SK-N-SH treated with all-trans-retinoic acid at 6 μM for 48 hours (cell line): ENCODE measurements at regions not wholly inside any gene's neighbourhood (a gene's known extent, or its start where the extent isn't known, plus 50 kb on each side); places are given as distances from the start of the nearest gene placed in this dataset.

Experiments used
- ATAC-seq: fragments of 200-7000 bp; cut with Tn5 transposase; 3 replicates; pipeline ENCODE4 v1.9.1; 2020; ENCODE audit warnings: mild to moderate bottlenecking, moderate library complexity
- ARNTL ChIP-seq: fragments of 450-650 bp; formaldehyde crosslinking; IDR thresholded peaks from 2 replicates; pipeline ENCODE4 v1.5.0; 2020; ENCODE audit warnings: low read depth, mild to moderate bottlenecking, moderate library complexity, borderline replicate concordance
- BACH2 ChIP-seq: fragments of 250-450 bp; sonication (Bioruptor Pico); IDR thresholded peaks from 2 replicates; pipeline ENCODE4 v1.9.0; 2021; ENCODE audit warnings: mild to moderate bottlenecking, borderline replicate concordance
- CSDC2 ChIP-seq: fragments of 250-450 bp; sonication (Bioruptor Pico); IDR thresholded peaks from 2 replicates; pipeline ENCODE4 v1.5.0; 2020; ENCODE audit warnings: mild to moderate bottlenecking, moderate library complexity
- ESRRG ChIP-seq: fragments of 250-450 bp; sonication (Bioruptor Pico); IDR thresholded peaks from 2 replicates; pipeline ENCODE4 v1.6.1; 2021; ENCODE audit warnings: mild to moderate bottlenecking
- GLIS3 ChIP-seq: fragments of 250-450 bp; sonication (Bioruptor Pico); IDR thresholded peaks from 2 replicates; pipeline ENCODE4 v1.5.0; 2020; ENCODE audit warnings: mild to moderate bottlenecking, moderate library complexity
- ISL1 ChIP-seq: fragments of 250-450 bp; sonication (Bioruptor Pico); IDR thresholded peaks from 2 replicates; pipeline ENCODE4 v2.1.2; 2022; ENCODE audit warnings: mild to moderate bottlenecking, moderate library complexity
- OSR1 ChIP-seq: fragments of 250-450 bp; sonication (Bioruptor Pico); IDR thresholded peaks from 2 replicates; pipeline ENCODE4 v1.8.0; 2022; ENCODE audit warnings: moderate library complexity, mild to moderate bottlenecking, inconsistent platforms
- PPARA ChIP-seq: fragments of 250-450 bp; sonication (Bioruptor Pico); IDR thresholded peaks from 2 replicates; pipeline ENCODE4 v1.5.0; 2020; ENCODE audit warnings: mild to moderate bottlenecking, borderline replicate concordance
- RARB ChIP-seq: fragments of 250-450 bp; sonication (Bioruptor Pico); IDR thresholded peaks from 2 replicates; pipeline ENCODE4 v1.8.0; 2021; ENCODE audit warnings: mild to moderate bottlenecking, moderate library complexity
- SNAI2 ChIP-seq: fragments of 250-450 bp; sonication (Bioruptor Pico); IDR thresholded peaks from 2 replicates; pipeline ENCODE4 v1.5.0; 2020; ENCODE audit warnings: mild to moderate bottlenecking, moderate library complexity
- TCF4 ChIP-seq: fragments of 250-450 bp; sonication (Bioruptor Pico); IDR thresholded peaks from 2 replicates; pipeline ENCODE4 v1.8.0; 2021; ENCODE audit warnings: mild to moderate bottlenecking, moderate library complexity, borderline replicate concordance
- TOX ChIP-seq: fragments of 250-450 bp; sonication (Bioruptor Pico); IDR thresholded peaks from 2 replicates; pipeline ENCODE4 v1.8.0; 2021; ENCODE audit warnings: mild to moderate bottlenecking, moderate library complexity, borderline replicate concordance
- ZC3H10 ChIP-seq: fragments of 250-450 bp; sonication (Bioruptor Pico); IDR thresholded peaks from 2 replicates; pipeline ENCODE4 v1.5.1; 2021; ENCODE audit warnings: mild to moderate bottlenecking, moderate library complexity
- ZFP3 ChIP-seq: fragments of 250-450 bp; sonication (Bioruptor Pico); IDR thresholded peaks from 2 replicates; pipeline ENCODE4 v1.5.0; 2020; ENCODE audit warnings: mild to moderate bottlenecking, moderate library complexity
- ZFP30 ChIP-seq: fragments of 450-650 bp; formaldehyde crosslinking; IDR thresholded peaks from 2 replicates; pipeline ENCODE4 v1.5.0; 2022; ENCODE audit warnings: mild to moderate bottlenecking, moderate library complexity
- ZNF565 ChIP-seq: fragments of 450-650 bp; formaldehyde crosslinking; conservative IDR thresholded peaks from 2 replicates; pipeline ENCODE4 v1.5.0; 2020; ENCODE audit warnings: low read depth, mild to moderate bottlenecking, moderate library complexity
- ZNF70 ChIP-seq: fragments of 450-650 bp; formaldehyde crosslinking; IDR thresholded peaks from 2 replicates; pipeline ENCODE4 v1.5.0; 2020; ENCODE audit warnings: mild to moderate bottlenecking, moderate library complexity
- ZNF8 ChIP-seq: fragments of 450-650 bp; formaldehyde crosslinking; IDR thresholded peaks from 2 replicates; pipeline ENCODE4 v1.5.0; 2020; ENCODE audit warnings: mild to moderate bottlenecking, moderate library complexity
- TF ChIP-seq, protein P1 (sequence below): fragments of 250-450 bp; sonication (Bioruptor Pico); IDR thresholded peaks from 2 replicates; pipeline ENCODE4 v1.5.0; 2020; ENCODE audit warnings: mild to moderate bottlenecking, moderate library complexity
- TF ChIP-seq, protein P2 (sequence below): fragments of 250-450 bp; sonication (Bioruptor Pico); IDR thresholded peaks from 2 replicates; pipeline ENCODE4 v1.5.1; 2020; ENCODE audit warnings: low read depth, mild to moderate bottlenecking, moderate library complexity
- TF ChIP-seq, protein P3 (sequence below): fragments of 250-450 bp; sonication (Bioruptor Pico); IDR thresholded peaks from 2 replicates; pipeline ENCODE4 v1.8.0; 2021; ENCODE audit warnings: low read depth, mild to moderate bottlenecking, moderate library complexity, borderline replicate concordance
- TF ChIP-seq, protein P4 (sequence below): fragments of 250-450 bp; sonication (Bioruptor Pico); IDR thresholded peaks from 2 replicates; pipeline ENCODE4 v1.5.1; 2021; ENCODE audit warnings: mild to moderate bottlenecking, moderate library complexity

DNA sequence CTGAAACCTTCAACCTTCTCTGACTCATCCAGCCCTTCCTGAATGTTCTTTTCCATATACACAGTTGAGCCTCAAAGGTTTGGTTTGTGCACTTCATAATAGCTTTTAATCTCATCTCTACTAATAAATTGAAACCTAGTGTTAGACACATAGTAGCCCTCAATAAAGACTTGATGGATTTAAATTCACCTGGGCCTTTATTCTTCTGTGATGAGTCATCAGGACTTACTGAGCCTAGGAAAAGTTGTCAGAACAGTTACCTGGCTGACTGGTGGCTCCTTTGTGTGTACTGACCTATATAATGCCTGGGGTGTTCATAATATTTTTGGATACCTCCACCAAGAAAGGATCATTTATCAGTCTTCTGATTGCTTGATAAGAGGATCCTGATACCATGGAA lies 86.4 kb upstream of the NTF3 start:
- ATAC-seq = no peak
- TF ChIP-seq PPARA = no peak
- TF ChIP-seq, protein P1, sequence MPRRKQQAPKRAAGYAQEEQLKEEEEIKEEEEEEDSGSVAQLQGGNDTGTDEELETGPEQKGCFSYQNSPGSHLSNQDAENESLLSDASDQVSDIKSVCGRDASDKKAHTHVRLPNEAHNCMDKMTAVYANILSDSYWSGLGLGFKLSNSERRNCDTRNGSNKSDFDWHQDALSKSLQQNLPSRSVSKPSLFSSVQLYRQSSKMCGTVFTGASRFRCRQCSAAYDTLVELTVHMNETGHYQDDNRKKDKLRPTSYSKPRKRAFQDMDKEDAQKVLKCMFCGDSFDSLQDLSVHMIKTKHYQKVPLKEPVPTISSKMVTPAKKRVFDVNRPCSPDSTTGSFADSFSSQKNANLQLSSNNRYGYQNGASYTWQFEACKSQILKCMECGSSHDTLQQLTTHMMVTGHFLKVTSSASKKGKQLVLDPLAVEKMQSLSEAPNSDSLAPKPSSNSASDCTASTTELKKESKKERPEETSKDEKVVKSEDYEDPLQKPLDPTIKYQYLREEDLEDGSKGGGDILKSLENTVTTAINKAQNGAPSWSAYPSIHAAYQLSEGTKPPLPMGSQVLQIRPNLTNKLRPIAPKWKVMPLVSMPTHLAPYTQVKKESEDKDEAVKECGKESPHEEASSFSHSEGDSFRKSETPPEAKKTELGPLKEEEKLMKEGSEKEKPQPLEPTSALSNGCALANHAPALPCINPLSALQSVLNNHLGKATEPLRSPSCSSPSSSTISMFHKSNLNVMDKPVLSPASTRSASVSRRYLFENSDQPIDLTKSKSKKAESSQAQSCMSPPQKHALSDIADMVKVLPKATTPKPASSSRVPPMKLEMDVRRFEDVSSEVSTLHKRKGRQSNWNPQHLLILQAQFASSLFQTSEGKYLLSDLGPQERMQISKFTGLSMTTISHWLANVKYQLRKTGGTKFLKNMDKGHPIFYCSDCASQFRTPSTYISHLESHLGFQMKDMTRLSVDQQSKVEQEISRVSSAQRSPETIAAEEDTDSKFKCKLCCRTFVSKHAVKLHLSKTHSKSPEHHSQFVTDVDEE = no peak
- TF ChIP-seq ZFP30 (CRISPR knock-in tag) = no peak
- TF ChIP-seq, protein P2, sequence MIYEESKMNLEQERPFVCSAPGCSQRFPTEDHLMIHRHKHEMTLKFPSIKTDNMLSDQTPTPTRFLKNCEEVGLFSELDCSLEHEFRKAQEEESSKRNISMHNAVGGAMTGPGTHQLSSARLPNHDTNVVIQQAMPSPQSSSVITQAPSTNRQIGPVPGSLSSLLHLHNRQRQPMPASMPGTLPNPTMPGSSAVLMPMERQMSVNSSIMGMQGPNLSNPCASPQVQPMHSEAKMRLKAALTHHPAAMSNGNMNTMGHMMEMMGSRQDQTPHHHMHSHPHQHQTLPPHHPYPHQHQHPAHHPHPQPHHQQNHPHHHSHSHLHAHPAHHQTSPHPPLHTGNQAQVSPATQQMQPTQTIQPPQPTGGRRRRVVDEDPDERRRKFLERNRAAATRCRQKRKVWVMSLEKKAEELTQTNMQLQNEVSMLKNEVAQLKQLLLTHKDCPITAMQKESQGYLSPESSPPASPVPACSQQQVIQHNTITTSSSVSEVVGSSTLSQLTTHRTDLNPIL (CRISPR knock-in tag) = no peak
- TF ChIP-seq ESRRG (CRISPR knock-in tag) = no peak

DNA sequence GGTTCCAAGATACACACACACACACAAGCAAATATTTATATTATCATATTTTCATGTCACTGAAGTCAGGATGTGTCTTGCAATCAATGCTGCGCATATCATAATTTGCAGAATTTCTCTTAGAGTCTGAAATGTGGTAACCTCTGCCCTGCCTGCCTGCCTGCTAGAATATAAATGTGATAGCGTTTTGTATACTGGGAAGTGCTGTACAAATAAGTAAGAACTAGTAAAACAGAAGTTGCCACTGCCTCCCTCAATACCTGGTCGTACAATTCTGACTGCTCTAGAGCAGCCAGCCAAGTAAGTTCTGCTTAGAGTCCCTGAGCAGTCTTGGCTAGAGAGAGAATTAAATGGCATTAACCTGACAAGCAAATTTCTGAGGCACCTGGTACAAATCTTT lies 83.9 kb upstream of the NTF3 start:
- no peak for ATAC-seq
- TF ChIP-seq TCF4 (CRISPR knock-in tag) (no peak), CSDC2 (CRISPR knock-in tag) (no peak), ARNTL (no peak), ESRRG (CRISPR knock-in tag) (no peak), BACH2 (CRISPR knock-in tag) (no peak), RARB (CRISPR knock-in tag) (no peak), ZNF8 (CRISPR knock-in tag) (no peak), PPARA (no peak), GLIS3 (no peak), ZNF70 (no peak), ZFP30 (CRISPR knock-in tag) (no peak), ZC3H10 (CRISPR knock-in tag) (no peak)

DNA sequence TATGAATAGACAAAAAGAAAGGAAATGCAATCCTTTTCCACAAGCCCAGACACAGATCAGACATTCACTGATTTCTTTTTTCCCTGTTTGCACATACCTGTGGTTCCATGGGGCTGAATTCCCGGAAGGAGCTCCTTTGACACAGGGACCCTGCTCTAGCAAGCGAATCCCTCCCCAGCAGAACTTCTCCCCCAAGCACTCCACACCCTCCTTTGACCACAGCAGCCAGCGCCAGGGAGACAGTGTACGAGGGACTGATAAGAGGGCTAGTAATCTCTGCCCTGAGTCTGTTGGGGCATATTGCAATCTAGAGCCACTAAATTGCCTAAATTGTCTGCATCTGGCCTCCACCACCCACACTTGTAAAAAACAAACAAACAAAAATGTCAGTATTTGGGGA lies 83.4 kb upstream of the NTF3 start:
- TF ChIP-seq, protein P2 (CRISPR knock-in tag) = no peak
- TF ChIP-seq ZFP3 (CRISPR knock-in tag) = no peak
- no peak for TF ChIP-seq ESRRG (CRISPR knock-in tag)
- TF ChIP-seq ZC3H10 (CRISPR knock-in tag) = no peak
- TF ChIP-seq ZNF565 = no peak
- TF ChIP-seq, protein P1 = no peak
- no peak for TF ChIP-seq TOX (CRISPR knock-in tag)
- no peak for TF ChIP-seq CSDC2 (CRISPR knock-in tag)
- no peak for TF ChIP-seq ISL1 (CRISPR knock-in tag)
- TF ChIP-seq ZNF8 (CRISPR knock-in tag) = no peak
- no peak for TF ChIP-seq SNAI2 (CRISPR knock-in tag)
- TF ChIP-seq ZFP30 (CRISPR knock-in tag) = no peak
- no peak for TF ChIP-seq ARNTL
- no peak for TF ChIP-seq OSR1
- TF ChIP-seq, all 23 proteins: peak for 0
- no peak for ATAC-seq

DNA sequence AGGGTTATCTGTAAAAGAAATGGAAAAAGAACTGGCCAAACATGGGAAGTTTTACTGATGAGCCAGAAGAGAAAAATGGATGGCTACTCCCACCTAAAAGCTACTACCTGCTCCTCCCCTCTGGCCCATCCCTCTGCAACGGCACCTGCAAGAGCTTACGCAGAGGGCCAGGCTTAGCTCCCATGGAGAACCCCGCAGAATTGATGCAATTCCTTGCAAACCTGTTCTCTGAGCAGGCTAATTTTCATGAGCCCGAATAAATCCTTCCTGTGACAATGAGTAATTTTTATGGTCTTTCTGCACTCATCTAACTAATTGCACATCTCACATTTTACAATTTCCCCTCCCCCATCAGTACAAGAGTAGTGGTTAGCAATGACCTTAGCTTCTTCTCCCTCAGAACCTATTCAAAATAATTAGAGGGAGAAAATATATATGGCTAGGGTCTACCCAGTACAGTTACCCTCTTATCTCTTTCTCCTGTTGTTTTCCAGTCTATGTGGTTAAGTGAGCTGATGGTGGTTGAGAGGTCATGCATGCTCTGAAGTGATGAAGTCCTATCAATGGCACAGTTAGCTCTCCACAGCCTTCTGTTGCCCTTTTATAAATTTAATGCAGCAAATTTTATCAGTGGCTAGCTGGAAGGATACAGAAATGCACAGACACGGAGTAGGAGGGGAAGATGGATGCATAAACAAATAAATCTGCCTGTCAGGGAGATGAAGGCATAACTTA lies 67.7 kb upstream of the NTF3 start:
- ATAC-seq = no peak
- TF ChIP-seq GLIS3 (no peak), ZC3H10 (CRISPR knock-in tag) (no peak), ZFP3 (CRISPR knock-in tag) (no peak), ZFP30 (CRISPR knock-in tag) (no peak), OSR1 (no peak), ESRRG (CRISPR knock-in tag) (no peak), ISL1 (CRISPR knock-in tag) (no peak), ARNTL (no peak), ZNF565 (no peak), PPARA (no peak)
- TF ChIP-seq, protein P3, sequence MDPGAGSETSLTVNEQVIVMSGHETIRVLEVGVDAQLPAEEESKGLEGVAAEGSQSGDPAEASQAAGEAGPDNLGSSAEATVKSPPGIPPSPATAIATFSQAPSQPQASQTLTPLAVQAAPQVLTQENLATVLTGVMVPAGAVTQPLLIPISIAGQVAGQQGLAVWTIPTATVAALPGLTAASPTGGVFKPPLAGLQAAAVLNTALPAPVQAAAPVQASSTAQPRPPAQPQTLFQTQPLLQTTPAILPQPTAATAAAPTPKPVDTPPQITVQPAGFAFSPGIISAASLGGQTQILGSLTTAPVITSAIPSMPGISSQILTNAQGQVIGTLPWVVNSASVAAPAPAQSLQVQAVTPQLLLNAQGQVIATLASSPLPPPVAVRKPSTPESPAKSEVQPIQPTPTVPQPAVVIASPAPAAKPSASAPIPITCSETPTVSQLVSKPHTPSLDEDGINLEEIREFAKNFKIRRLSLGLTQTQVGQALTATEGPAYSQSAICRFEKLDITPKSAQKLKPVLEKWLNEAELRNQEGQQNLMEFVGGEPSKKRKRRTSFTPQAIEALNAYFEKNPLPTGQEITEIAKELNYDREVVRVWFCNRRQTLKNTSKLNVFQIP (CRISPR knock-in tag) = no peak
- TF ChIP-seq, protein P4, sequence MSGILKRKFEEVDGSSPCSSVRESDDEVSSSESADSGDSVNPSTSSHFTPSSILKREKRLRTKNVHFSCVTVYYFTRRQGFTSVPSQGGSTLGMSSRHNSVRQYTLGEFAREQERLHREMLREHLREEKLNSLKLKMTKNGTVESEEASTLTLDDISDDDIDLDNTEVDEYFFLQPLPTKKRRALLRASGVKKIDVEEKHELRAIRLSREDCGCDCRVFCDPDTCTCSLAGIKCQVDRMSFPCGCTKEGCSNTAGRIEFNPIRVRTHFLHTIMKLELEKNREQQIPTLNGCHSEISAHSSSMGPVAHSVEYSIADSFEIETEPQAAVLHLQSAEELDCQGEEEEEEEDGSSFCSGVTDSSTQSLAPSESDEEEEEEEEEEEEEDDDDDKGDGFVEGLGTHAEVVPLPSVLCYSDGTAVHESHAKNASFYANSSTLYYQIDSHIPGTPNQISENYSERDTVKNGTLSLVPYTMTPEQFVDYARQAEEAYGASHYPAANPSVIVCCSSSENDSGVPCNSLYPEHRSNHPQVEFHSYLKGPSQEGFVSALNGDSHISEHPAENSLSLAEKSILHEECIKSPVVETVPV = no peak
